Central memory CD8-positive, alpha-beta T cell (primary cell): ENCODE measurements at regions not wholly inside any gene's neighbourhood (a gene's known extent, or its start where the extent isn't known, plus 50 kb on each side); places are given as distances from the start of the nearest gene placed in this dataset.
"Not testable (repeated sequence)": the region's sequence is repeated elsewhere in the genome, so short reads cannot be mapped to it uniquely, and the experiment has no call there.

Experiments used
- ATAC-seq: fragments of 150-1000 bp; cut with Tn5 transposase; replicated peaks from 2 replicates; pipeline ENCODE4 v1.10.0; 2022; ENCODE audit warnings: mild to moderate bottlenecking, moderate FRiP score, moderate number of reproducible peaks; ENCODE audit not compliant: poor library complexity, severe bottlenecking; ENCODE audit errors: extremely low read depth
- DNase-seq, 2 donors: peaks; one replicate each; pipeline ENCODE4 v3.0.0; 2021; ENCODE audit warnings: low spot score in 2 of 2
- H3K27ac Mint-ChIP-seq: one replicate; pipeline ENCODE4 v1.8.0; 2022; ENCODE audit warnings: low read depth, mild to moderate bottlenecking, moderate library complexity, mixed read lengths
- H3K27me3 Mint-ChIP-seq: one replicate; pipeline ENCODE4 v1.8.0; 2022; ENCODE audit warnings: mixed read lengths
- H3K36me3 Mint-ChIP-seq: one replicate; pipeline ENCODE4 v1.8.0; 2022; ENCODE audit warnings: mild to moderate bottlenecking, moderate library complexity, mixed read lengths; ENCODE audit not compliant: insufficient read depth
- H3K4me1 Mint-ChIP-seq: one replicate; pipeline ENCODE4 v1.8.0; 2022; ENCODE audit warnings: mixed read lengths
- H3K4me3 Mint-ChIP-seq: one replicate; pipeline ENCODE4 v1.8.0; 2022; ENCODE audit warnings: mild to moderate bottlenecking, moderate library complexity, mixed read lengths
- H3K9me3 Mint-ChIP-seq: one replicate; pipeline ENCODE4 v1.8.0; 2022; ENCODE audit warnings: mixed read lengths

- Mint-ChIP-seq H3K9me3 (no peaks in the 10 kb centered on the region), H3K27me3 (no peaks in the 10 kb centered on the region), H3K36me3 (no peaks in the 10 kb centered on the region), H3K27ac (no peak overlapping the region), H3K4me1 (no peaks in the 10 kb centered on the region), H3K4me3 (no peak overlapping the region)
- no peak for DNase-seq
- no peak for ATAC-seq
Observed at GRCh38 chr12:23126794-23127193, 501.8 kb downstream of the ETNK1 start.

DNA sequence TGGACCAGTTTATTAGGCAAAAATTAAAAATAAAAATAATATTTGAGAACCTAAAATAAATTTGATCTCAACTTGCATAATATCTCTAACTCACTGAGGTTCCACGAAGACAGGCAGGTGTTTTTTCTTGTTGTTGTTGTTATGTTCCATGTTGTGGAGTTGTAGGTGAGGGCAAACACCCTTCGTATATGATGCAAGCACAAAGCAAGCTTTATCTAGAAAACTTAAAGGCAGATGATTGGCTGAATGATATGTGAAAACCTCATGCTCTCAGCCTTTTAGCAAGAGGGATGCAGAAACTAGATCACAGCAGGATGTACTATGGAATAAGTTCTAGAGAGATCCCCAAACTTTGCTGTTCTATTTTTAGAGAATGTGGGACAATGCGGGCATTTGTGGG lies 502.7 kb downstream of the ETNK1 start:
- ATAC-seq (no peak), DNase-seq (no peak)
- H3K27ac Mint-ChIP-seq, result no peak overlapping the region
- H3K4me3 Mint-ChIP-seq, result no peak overlapping the region
- H3K36me3 Mint-ChIP-seq, result no peaks in the 10 kb centered on the region
- no peaks in the 10 kb centered on the region for H3K4me1 Mint-ChIP-seq
- H3K9me3 Mint-ChIP-seq, result no peaks in the 10 kb centered on the region
- H3K27me3 Mint-ChIP-seq, result no peaks in the 10 kb centered on the region

DNA sequence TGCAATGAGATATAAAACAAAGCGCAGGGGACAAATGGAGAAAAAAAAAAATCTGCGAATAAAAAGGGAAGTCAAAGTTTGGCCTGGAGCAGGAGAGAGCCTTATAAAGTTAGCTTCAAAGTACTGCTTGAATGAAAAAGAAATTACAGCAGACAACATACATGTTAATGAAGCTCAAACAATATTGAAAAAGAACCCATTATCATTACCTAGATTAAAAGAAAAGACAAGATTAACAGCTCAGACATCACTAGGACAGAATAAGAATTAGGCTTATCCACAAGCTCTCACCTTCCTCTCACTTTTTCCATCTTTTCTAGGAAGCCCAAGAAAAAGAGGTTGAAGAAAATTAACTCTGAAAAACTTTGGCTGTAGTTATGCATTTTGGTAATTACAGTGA lies 503.5 kb downstream of the ETNK1 start:
- Mint-ChIP-seq H3K9me3 (no peaks in the 10 kb centered on the region), H3K4me1 (no peaks in the 10 kb centered on the region), H3K4me3 (no peak overlapping the region), H3K27me3 (no peaks in the 10 kb centered on the region), H3K36me3 (no peaks in the 10 kb centered on the region), H3K27ac (no peak overlapping the region)
- DNase-seq (no peak), ATAC-seq (no peak)

GRCh38 chr12:23132357-23132756 lies 507.4 kb downstream of the ETNK1 start:
- Mint-ChIP-seq H3K36me3 (no peaks in the 10 kb centered on the region), H3K27ac (no peak overlapping the region), H3K9me3 (peaks cover 8% of the 10 kb centered on the region), H3K4me3 (no peak overlapping the region), H3K27me3 (no peaks in the 10 kb centered on the region), H3K4me1 (no peaks in the 10 kb centered on the region)
- no peak for DNase-seq
- ATAC-seq, result no peak

DNA sequence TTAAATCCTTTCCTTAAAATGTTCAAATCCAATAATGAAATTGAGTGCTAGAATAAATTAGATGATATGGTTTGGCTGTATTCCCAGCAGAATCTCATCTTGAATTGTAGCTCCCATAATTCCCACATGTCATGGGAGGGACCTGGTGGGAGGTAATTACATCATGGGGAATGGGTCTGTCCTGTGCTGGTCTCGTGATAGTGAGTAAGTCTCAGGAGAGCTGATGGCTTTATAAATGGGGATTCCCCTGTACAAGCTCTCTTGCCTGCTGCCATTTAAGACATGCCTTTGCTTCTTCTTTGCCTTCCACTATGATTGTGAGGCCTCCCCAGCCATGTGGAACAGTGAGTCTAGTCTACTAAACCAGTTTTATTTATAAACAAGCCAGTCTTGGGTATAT lies 508.5 kb downstream of the ETNK1 start:
- peaks cover 8% of the 10 kb centered on the region for H3K9me3 Mint-ChIP-seq

DNA sequence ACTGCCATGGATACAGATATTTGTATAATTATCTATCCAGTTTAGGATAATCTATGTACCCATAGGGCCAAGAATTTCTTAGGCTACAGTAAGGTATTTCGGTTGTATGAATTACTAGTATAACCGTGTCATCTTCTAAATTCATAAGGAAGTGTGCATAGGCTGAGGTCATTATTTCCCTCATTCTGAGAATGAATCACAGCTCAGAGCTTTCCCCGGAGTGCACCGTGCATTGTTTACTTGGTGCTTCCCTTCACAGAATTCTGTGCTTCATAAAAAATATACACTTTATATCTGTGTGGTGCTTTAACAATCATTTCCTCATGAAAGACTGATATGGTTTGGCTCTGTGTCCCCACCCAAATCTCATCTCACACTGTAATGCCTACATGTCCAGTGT lies 514.1 kb downstream of the ETNK1 start:
- H3K4me3 Mint-ChIP-seq, result no peak overlapping the region
- no peak overlapping the region for H3K27ac Mint-ChIP-seq
- no peak for DNase-seq
- no peaks in the 10 kb centered on the region for H3K27me3 Mint-ChIP-seq
- H3K9me3 Mint-ChIP-seq, result peaks cover 14% of the 10 kb centered on the region
- ATAC-seq, result no peak
- no peaks in the 10 kb centered on the region for H3K36me3 Mint-ChIP-seq
- no peaks in the 10 kb centered on the region for H3K4me1 Mint-ChIP-seq

More for the DNA sequence above, 508.5 kb downstream of the ETNK1 start:
- no peak for ATAC-seq
- Mint-ChIP-seq H3K27me3 (no peaks in the 10 kb centered on the region), H3K4me3 (no peak overlapping the region), H3K36me3 (no peaks in the 10 kb centered on the region), H3K4me1 (no peaks in the 10 kb centered on the region), H3K27ac (no peak overlapping the region)
- no peak for DNase-seq

DNA sequence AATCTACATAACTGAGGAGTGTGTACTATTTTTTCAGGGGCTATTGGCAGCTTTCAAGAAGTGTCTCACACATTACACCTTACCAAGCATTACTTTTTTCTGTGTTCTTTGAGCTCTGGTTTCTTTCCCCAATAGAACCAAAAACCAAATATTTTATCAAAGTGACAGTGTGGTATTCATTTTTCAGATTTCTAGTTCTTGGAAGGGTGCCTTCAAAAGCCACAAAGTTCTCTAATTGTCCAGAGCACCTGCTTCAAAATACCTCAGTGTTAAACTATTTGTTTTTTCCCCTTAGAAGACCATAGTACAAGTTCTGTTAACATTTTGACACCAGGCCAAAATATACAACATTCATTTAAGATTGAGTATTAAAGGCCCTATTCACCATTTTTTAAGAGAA lies 515.7 kb downstream of the ETNK1 start:
- Mint-ChIP-seq H3K4me1 (no peaks in the 10 kb centered on the region), H3K27ac (no peak overlapping the region)
- DNase-seq, result no peak

GRCh38 chr12:23141335-23141734 lies 516.4 kb downstream of the ETNK1 start:
- H3K4me3 Mint-ChIP-seq, result no peak overlapping the region
- no peaks in the 10 kb centered on the region for H3K4me1 Mint-ChIP-seq
- H3K27ac Mint-ChIP-seq, result no peak overlapping the region
- no peaks in the 10 kb centered on the region for H3K27me3 Mint-ChIP-seq
- DNase-seq, result no peak
- ATAC-seq, result no peak
- peaks cover 20% of the 10 kb centered on the region for H3K9me3 Mint-ChIP-seq
- no peaks in the 10 kb centered on the region for H3K36me3 Mint-ChIP-seq

More for the DNA sequence above, 515.7 kb downstream of the ETNK1 start:
- Mint-ChIP-seq H3K9me3 (peaks cover 23% of the 10 kb centered on the region), H3K27me3 (no peaks in the 10 kb centered on the region), H3K36me3 (no peaks in the 10 kb centered on the region), H3K4me3 (no peak overlapping the region)
- no peak for ATAC-seq

- H3K27me3 Mint-ChIP-seq, DNase-seq, H3K4me1 Mint-ChIP-seq, H3K36me3 Mint-ChIP-seq, ATAC-seq, H3K4me3 Mint-ChIP-seq, H3K27ac Mint-ChIP-seq: not testable (repeated sequence)
- peaks cover 15% of the 10 kb centered on the region for H3K9me3 Mint-ChIP-seq
Observed at GRCh38 chr12:23146070-23146469, 521.1 kb downstream of the ETNK1 start.

DNA sequence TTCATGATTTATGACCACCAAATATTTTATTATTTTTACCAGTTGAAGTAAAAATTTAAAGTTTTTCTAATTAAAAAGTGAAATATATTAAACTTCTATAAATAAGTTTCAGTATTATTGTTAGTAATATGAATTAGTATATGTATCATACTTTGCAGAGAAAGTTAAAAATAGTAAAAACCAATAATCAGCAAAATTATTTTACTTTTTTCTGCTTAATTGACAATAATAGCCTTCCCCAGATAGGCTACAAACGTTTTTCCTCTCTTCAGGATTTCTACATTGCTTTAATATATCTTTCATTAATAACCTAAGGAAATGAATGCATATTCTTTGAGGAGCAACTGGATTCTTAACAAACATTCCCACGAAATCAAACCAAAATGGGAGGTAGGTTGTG lies 543.5 kb downstream of the ETNK1 start:
- no peaks in the 10 kb centered on the region for H3K36me3 Mint-ChIP-seq
- no peaks in the 10 kb centered on the region for H3K9me3 Mint-ChIP-seq
- no peak for DNase-seq
- no peak overlapping the region for H3K4me3 Mint-ChIP-seq
- H3K4me1 Mint-ChIP-seq, result no peaks in the 10 kb centered on the region
- ATAC-seq, result no peak
- no peaks in the 10 kb centered on the region for H3K27me3 Mint-ChIP-seq
- H3K27ac Mint-ChIP-seq, result no peak overlapping the region

- no peak for ATAC-seq
- no peak for DNase-seq
- H3K27me3 Mint-ChIP-seq, result no peaks in the 10 kb centered on the region
- no peak overlapping the region for H3K27ac Mint-ChIP-seq
- no peaks in the 10 kb centered on the region for H3K9me3 Mint-ChIP-seq
- H3K4me1 Mint-ChIP-seq, result no peaks in the 10 kb centered on the region
- no peak overlapping the region for H3K4me3 Mint-ChIP-seq
- no peaks in the 10 kb centered on the region for H3K36me3 Mint-ChIP-seq
Observed at GRCh38 chr12:23169012-23169695, 544.2 kb downstream of the ETNK1 start.

- Mint-ChIP-seq H3K27ac (no peak overlapping the region), H3K9me3 (no peaks in the 10 kb centered on the region), H3K36me3 (no peaks in the 10 kb centered on the region), H3K27me3 (no peaks in the 10 kb centered on the region), H3K4me1 (no peaks in the 10 kb centered on the region), H3K4me3 (no peak overlapping the region)
- DNase-seq, result no peak
- ATAC-seq, result no peak
Observed at GRCh38 chr12:23169696-23170013, 544.7 kb downstream of the ETNK1 start.

DNA sequence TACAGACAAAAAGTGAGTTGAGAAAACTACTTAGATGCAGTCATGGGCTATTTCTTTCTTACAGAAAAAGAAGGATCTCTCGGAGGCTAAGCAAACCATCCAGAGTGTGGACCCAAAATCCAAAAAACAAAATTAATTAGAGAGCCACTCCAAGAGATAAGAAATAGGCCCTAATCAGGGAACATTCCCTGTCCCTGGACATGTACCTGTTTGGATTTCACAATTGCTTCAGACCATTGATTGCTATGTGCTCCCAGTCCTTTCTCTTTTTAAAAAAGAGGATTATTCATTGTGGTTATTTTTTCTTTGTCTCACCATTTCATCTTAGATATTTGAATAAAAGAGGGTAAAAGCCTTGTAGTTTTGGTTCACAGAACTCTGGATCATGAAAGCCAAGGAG lies 549.9 kb downstream of the ETNK1 start:
- Mint-ChIP-seq H3K9me3 (no peaks in the 10 kb centered on the region), H3K36me3 (no peaks in the 10 kb centered on the region), H3K4me3 (no peak overlapping the region), H3K27me3 (no peaks in the 10 kb centered on the region), H3K4me1 (no peaks in the 10 kb centered on the region), H3K27ac (no peak overlapping the region)
- DNase-seq (no peak), ATAC-seq (no peak)

DNA sequence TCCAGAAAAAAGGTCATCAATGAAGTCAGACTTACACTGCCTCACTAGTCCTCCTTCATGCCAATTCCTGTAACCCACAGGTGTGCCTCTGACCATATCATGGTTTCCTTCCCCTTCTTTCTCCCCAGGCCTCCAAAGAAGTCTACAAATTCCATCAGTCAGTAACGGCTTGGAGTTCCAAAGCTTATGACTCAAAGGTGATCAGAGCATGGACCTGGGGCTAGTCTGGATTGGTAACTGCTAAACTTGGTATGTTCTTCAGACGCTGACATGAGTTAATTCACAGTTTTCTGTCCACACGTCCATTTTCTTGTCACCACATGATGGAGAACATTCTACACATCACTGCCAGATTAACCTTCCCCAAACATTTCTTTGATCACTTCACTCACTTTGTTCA lies 560.4 kb downstream of the ETNK1 start:
- no peaks in the 10 kb centered on the region for H3K9me3 Mint-ChIP-seq
- H3K4me1 Mint-ChIP-seq, result no peaks in the 10 kb centered on the region
- no peak for ATAC-seq
- H3K4me3 Mint-ChIP-seq, result no peak overlapping the region
- no peaks in the 10 kb centered on the region for H3K36me3 Mint-ChIP-seq
- DNase-seq, result no peak
- H3K27me3 Mint-ChIP-seq, result no peaks in the 10 kb centered on the region
- H3K27ac Mint-ChIP-seq, result no peak overlapping the region
